Keratinocyte (primary cell): ENCODE measurements at regions not wholly inside any gene's neighbourhood (a gene's known extent, or its start where the extent isn't known, plus 50 kb on each side); places are given as distances from the start of the nearest gene placed in this dataset.

ENCODE experiments used
- DNase-seq: peaks from one replicate; pipeline ENCODE4 v3.0.0-alpha.2; 2011; ENCODE audit warnings: low read depth, missing footprints, low spot score
- FAIRE-seq: peaks from 2 replicates; lab custom pipeline; 2011; peaks lifted over from hg19 to GRCh38; lab: Jason Lieb, UNC
- H2AFZ ChIP-seq: 2 replicates; pipeline ENCODE4 v1.6.0; 2012; ENCODE audit warnings: low read length, control low read depth, inconsistent platforms; ENCODE audit not compliant: control insufficient read depth
- H3K27ac ChIP-seq: 2 replicates; pipeline ENCODE4 v1.5.1; 2011; ENCODE audit warnings: low read length; ENCODE audit not compliant: control insufficient read depth, insufficient read depth
- H3K27me3 ChIP-seq: 3 replicates; pipeline ENCODE4 v1.6.0; 2011; ENCODE audit warnings: low read length; ENCODE audit not compliant: control insufficient read depth, insufficient read depth; ENCODE audit errors: extremely low read depth
- H3K36me3 ChIP-seq, 2 experiments: 2 replicates in 1 of 2; 3 replicates in 1 of 2; pipeline ENCODE4 v1.5.1; 2011; ENCODE audit warnings: low read length in 2 of 2, mild to moderate bottlenecking in 1 of 2; ENCODE audit not compliant: control insufficient read depth in 2 of 2, insufficient read depth in 2 of 2; ENCODE audit errors: extremely low read depth in 1 of 2
- H3K4me1 ChIP-seq: 3 replicates; pipeline ENCODE4 v1.5.1; 2011; ENCODE audit warnings: low read length; ENCODE audit not compliant: control insufficient read depth, insufficient read depth; ENCODE audit errors: extremely low read depth
- H3K4me2 ChIP-seq: 3 replicates; pipeline ENCODE4 v1.6.0; 2011; ENCODE audit warnings: low read depth, low read length; ENCODE audit not compliant: control insufficient read depth, insufficient read depth; ENCODE audit errors: extremely low read depth
- H3K4me3 ChIP-seq, 3 experiments: fragments of 200-600 bp in 1 of 3; sonication (generic) in 1 of 3; 2 replicates in 2 of 3; 3 replicates in 1 of 3; pipeline ENCODE4 v1.5.1; 2011 to 2016; ENCODE audit warnings: low read length in 3 of 3, mild to moderate bottlenecking in 3 of 3, control low read depth in 2 of 3, inconsistent platforms in 1 of 3, low read depth in 1 of 3, mixed read lengths in 1 of 3, mixed run types in 1 of 3, moderate library complexity in 1 of 3; ENCODE audit not compliant: control insufficient read depth in 2 of 3, insufficient read depth in 2 of 3; ENCODE audit errors: extremely low read depth in 1 of 3
- H3K79me2 ChIP-seq: 2 replicates; pipeline ENCODE4 v1.6.0; 2012; ENCODE audit warnings: low read length; ENCODE audit not compliant: control insufficient read depth, insufficient read depth
- H3K9ac ChIP-seq: 3 replicates; pipeline ENCODE4 v1.6.0; 2011; ENCODE audit warnings: low read length; ENCODE audit not compliant: control insufficient read depth, insufficient read depth; ENCODE audit errors: extremely low read depth
- H3K9me1 ChIP-seq: 3 replicates; pipeline ENCODE4 v1.6.0; 2011; ENCODE audit warnings: low read length; ENCODE audit not compliant: control insufficient read depth, insufficient read depth; ENCODE audit errors: extremely low read depth
- H3K9me3 ChIP-seq: 2 replicates; pipeline ENCODE4 v1.5.1; 2012; ENCODE audit warnings: low read depth, low read length; ENCODE audit not compliant: control insufficient read depth
- H4K20me1 ChIP-seq: 3 replicates; pipeline ENCODE4 v1.6.0; 2011; ENCODE audit warnings: low read length; ENCODE audit not compliant: control insufficient read depth, insufficient read depth; ENCODE audit errors: extremely low read depth
- CTCF ChIP-seq, 3 experiments: IDR thresholded peaks in 1 of 3; conservative IDR thresholded peaks in 1 of 3; optimal IDR thresholded peaks in 1 of 3; 2 replicates in 2 of 3; 3 replicates in 1 of 3; pipeline versions ENCODE3 to v1.5.1; 2011; ENCODE audit warnings: low read length in 3 of 3, mild to moderate bottlenecking in 3 of 3, moderate library complexity in 2 of 3, control low read depth in 1 of 3, inconsistent platforms in 1 of 3; ENCODE audit not compliant: insufficient read depth in 2 of 3; ENCODE audit errors: extremely low read depth in 1 of 3
- EZH2 ChIP-seq: IDR thresholded peaks from one replicate; pipeline ENCODE4 v1.6.1; 2012; ENCODE audit warnings: inconsistent platforms, mild to moderate bottlenecking, low read length, moderate library complexity
- dilution Hi-C: fragments of 300-500 bp; cut with MboI; formaldehyde crosslinking; loops from one replicate; pipeline ENCODE4 v1.7.0; 2020; ENCODE audit warnings: low sequenced_read_pairs; ENCODE audit not compliant: extremely low pct_ligation_motif_present

- Histone ChIP-seq H2AFZ (no peak overlapping the region), H3K4me3 (no peak overlapping the region), H3K27ac (no peak overlapping the region), H3K27me3 (no peaks in the 10 kb centered on the region), H3K4me1 (no peaks in the 10 kb centered on the region), H3K9me1 (no peaks in the 10 kb centered on the region), H3K79me2 (no peaks in the 10 kb centered on the region), H3K9ac (no peak overlapping the region), H3K4me2 (no peak overlapping the region), H4K20me1 (no peaks in the 10 kb centered on the region), H3K9me3 (no peaks in the 10 kb centered on the region), H3K36me3 (no peaks in the 10 kb centered on the region)
- DNase-seq (no peak), FAIRE-seq (no peak)
- TF ChIP-seq CTCF (optimal IDR thresholded peaks at IDR 0.05 in 1 of 3, IDR thresholded peaks at IDR 0.05 in 1 of 3, conservative IDR thresholded peaks at IDR 0.05 in 1 of 3; ENCODE audit: extremely low read depth in 1 of 3, insufficient read depth in 2 of 3, low read length in 3 of 3), result no peak
- TF ChIP-seq EZH2, result no peak
- dilution Hi-C loops, result no loop called here
Observed at GRCh38 chr1:193565971-193566577, 379.7 kb upstream of the B3GALT2 start.

GRCh38 chr1:193562121-193562520 is 375.7 kb upstream of the B3GALT2 start:
- FAIRE-seq, result no peak
- H2AFZ ChIP-seq, result no peak overlapping the region
- H3K79me2 ChIP-seq, result no peaks in the 10 kb centered on the region
- H4K20me1 ChIP-seq, result no peaks in the 10 kb centered on the region
- TF ChIP-seq EZH2 (no peak), CTCF (optimal IDR thresholded peaks at IDR 0.05 in 1 of 3, IDR thresholded peaks at IDR 0.05 in 1 of 3, conservative IDR thresholded peaks at IDR 0.05 in 1 of 3; ENCODE audit: extremely low read depth in 1 of 3, insufficient read depth in 2 of 3, low read length in 3 of 3) (no peak)
- H3K4me2 ChIP-seq, result no peak overlapping the region
- dilution Hi-C loops, result no loop called here
- DNase-seq, result no peak
- peaks cover 6% of the 10 kb centered on the region for H3K4me1 ChIP-seq
- no peak overlapping the region for H3K27ac ChIP-seq
- no peak overlapping the region for H3K4me3 ChIP-seq
- no peaks in the 10 kb centered on the region for H3K36me3 ChIP-seq
- no peaks in the 10 kb centered on the region for H3K9me1 ChIP-seq
- no peaks in the 10 kb centered on the region for H3K27me3 ChIP-seq
- H3K9ac ChIP-seq, result no peak overlapping the region
- H3K9me3 ChIP-seq, result no peaks in the 10 kb centered on the region
